ENCODE measurements at regions not wholly inside any gene's neighbourhood (a gene's known extent, or its start where the extent isn't known, plus 50 kb on each side); places are given as distances from the start of the nearest gene placed in this dataset.

- H3K4me3 ChIP-seq = no peak overlapping the region
- WGBS = 85% methylated on average over 7 of the region's 7 CpGs
- intact Hi-C loops (cut with DNase I) = no loop called here
- TF ChIP-seq POLR2A (IDR thresholded peaks at IDR 0.05; ENCODE audit: low read depth) (no peak), POLR2AphosphoS5 (IDR thresholded peaks at IDR 0.05) (no peak), EP300 (IDR thresholded peaks at IDR 0.05) (no peak)
- TF ChIP-seq, protein P1, sequence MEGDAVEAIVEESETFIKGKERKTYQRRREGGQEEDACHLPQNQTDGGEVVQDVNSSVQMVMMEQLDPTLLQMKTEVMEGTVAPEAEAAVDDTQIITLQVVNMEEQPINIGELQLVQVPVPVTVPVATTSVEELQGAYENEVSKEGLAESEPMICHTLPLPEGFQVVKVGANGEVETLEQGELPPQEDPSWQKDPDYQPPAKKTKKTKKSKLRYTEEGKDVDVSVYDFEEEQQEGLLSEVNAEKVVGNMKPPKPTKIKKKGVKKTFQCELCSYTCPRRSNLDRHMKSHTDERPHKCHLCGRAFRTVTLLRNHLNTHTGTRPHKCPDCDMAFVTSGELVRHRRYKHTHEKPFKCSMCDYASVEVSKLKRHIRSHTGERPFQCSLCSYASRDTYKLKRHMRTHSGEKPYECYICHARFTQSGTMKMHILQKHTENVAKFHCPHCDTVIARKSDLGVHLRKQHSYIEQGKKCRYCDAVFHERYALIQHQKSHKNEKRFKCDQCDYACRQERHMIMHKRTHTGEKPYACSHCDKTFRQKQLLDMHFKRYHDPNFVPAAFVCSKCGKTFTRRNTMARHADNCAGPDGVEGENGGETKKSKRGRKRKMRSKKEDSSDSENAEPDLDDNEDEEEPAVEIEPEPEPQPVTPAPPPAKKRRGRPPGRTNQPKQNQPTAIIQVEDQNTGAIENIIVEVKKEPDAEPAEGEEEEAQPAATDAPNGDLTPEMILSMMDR (IDR thresholded peaks at IDR 0.05) = no peak
- DNase-seq (ENCODE audit: extremely low spot score) = no peak
- no peak overlapping the region for H3K27ac ChIP-seq (replicated peaks in 1 of 4)
- no peaks in the 10 kb centered on the region for H3K27me3 ChIP-seq
- no peaks in the 10 kb centered on the region for H3K4me1 ChIP-seq
- no peaks in the 10 kb centered on the region for H3K36me3 ChIP-seq
- H3K9me3 ChIP-seq = peaks cover 0 to 8% (median 0%) of the 10 kb centered on the region in 4 donors
These were observed 1144.6 kb upstream of the TMPRSS15 start for GRCh38 chr21:19547951-19548840.

GRCh38 chr21:19553919-19554615, 1150.5 kb upstream of the TMPRSS15 start:
- Histone ChIP-seq H3K27ac (replicated peaks in 1 of 4) (no peak overlapping the region), H3K4me3 (no peak overlapping the region), H3K4me1 (no peaks in the 10 kb centered on the region), H3K27me3 (no peaks in the 10 kb centered on the region), H3K9me3 (peaks cover 0 to 4% (median 0%) of the 10 kb centered on the region in 4 donors), H3K36me3 (no peaks in the 10 kb centered on the region)
- intact Hi-C loops (cut with DNase I) = no loop called here
- WGBS = 35% methylated on average over 2 of the region's 2 CpGs
- TF ChIP-seq, protein P1 (IDR thresholded peaks at IDR 0.05) = no peak
- no peak for DNase-seq (ENCODE audit: extremely low spot score)

GRCh38 chr21:19557046-19557445, 1153.5 kb upstream of the TMPRSS15 start:
- Histone ChIP-seq H3K4me1 (no peaks in the 10 kb centered on the region), H3K9me3 (no peaks in the 10 kb centered on the region), H3K36me3 (no peaks in the 10 kb centered on the region), H3K27ac (replicated peaks in 1 of 4) (no peak overlapping the region), H3K27me3 (no peaks in the 10 kb centered on the region), H3K4me3 (no peak overlapping the region)
- intact Hi-C loops (cut with DNase I) = no loop called here
- WGBS = 90% methylated on average over 4 of the region's 4 CpGs
- TF ChIP-seq POLR2A (IDR thresholded peaks at IDR 0.05; ENCODE audit: low read depth) (no peak), POLR2AphosphoS5 (IDR thresholded peaks at IDR 0.05) (no peak), EP300 (IDR thresholded peaks at IDR 0.05) (no peak)
- TF ChIP-seq, protein P1 (IDR thresholded peaks at IDR 0.05) = no peak
- no peak for DNase-seq (ENCODE audit: extremely low spot score)

DNA sequence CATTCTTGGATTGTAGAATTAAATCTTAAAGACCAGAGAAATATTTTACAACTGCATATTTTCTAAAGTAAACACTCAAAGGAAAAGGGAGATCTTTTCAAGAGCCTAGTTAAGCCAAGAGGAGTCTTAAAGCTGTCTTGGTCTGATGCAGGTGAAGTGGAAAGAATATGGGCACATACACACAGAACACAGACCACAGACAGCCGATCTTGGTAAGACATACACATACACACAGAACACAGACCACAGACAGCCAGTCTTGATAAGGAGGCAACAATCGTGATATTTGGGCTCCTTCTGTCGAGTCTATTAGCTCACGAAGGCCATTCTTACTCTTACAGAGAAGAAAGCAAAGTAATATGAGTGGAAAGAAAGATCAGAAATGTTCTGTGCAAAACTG, 1153.9 kb upstream of the TMPRSS15 start:
- H3K4me3 ChIP-seq = no peak overlapping the region
- H3K4me1 ChIP-seq = no peaks in the 10 kb centered on the region
- no peaks in the 10 kb centered on the region for H3K36me3 ChIP-seq
- WGBS = 77% methylated on average over 4 of the region's 4 CpGs
- DNase-seq (ENCODE audit: extremely low spot score) = no peak
- no peak overlapping the region for H3K27ac ChIP-seq (replicated peaks in 1 of 4)
- intact Hi-C loops (cut with DNase I) = no loop called here
- TF ChIP-seq POLR2AphosphoS5 (IDR thresholded peaks at IDR 0.05) (no peak), EP300 (IDR thresholded peaks at IDR 0.05) (no peak), POLR2A (IDR thresholded peaks at IDR 0.05; ENCODE audit: low read depth) (no peak)
- TF ChIP-seq, protein P1 (IDR thresholded peaks at IDR 0.05) = no peak
- no peaks in the 10 kb centered on the region for H3K9me3 ChIP-seq
- no peaks in the 10 kb centered on the region for H3K27me3 ChIP-seq
